ENCODE measurements at regions not wholly inside any gene's neighbourhood (a gene's known extent, or its start where the extent isn't known, plus 50 kb on each side); places are given as distances from the start of the nearest gene placed in this dataset.

GRCh38 chr4:125365731-125366130, 51.0 kb downstream of the FAT4 start:
- no peak for DNase-seq

GRCh38 chr4:125368146-125368545, 53.4 kb downstream of the FAT4 start:
- no peak for DNase-seq

- no peak for DNase-seq
Measured at GRCh38 chr4:125368671-125369081, 53.9 kb downstream of the FAT4 start.

- no peak for DNase-seq
Measured at GRCh38 chr4:125369098-125369497, 54.3 kb downstream of the FAT4 start.

DNA sequence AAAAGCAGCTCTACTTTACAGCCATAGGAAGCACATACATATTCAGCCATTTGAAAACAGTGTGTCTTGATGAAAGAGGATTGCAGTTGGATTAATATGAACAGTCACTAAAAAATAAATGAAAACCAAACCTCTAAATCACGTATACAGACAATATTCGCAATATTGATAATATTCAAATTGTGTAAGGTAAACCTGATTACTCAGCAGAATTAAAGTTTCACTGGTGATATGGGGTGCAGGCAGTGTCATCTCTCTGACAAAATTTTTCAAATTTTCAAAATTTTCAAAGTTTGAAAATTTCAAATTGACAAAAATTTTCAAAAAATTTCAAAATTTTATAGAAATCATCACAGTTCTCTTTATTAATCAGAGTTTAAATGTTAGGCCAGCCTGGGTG, 55.7 kb downstream of the FAT4 start:
- DNase-seq = no peak

DNA sequence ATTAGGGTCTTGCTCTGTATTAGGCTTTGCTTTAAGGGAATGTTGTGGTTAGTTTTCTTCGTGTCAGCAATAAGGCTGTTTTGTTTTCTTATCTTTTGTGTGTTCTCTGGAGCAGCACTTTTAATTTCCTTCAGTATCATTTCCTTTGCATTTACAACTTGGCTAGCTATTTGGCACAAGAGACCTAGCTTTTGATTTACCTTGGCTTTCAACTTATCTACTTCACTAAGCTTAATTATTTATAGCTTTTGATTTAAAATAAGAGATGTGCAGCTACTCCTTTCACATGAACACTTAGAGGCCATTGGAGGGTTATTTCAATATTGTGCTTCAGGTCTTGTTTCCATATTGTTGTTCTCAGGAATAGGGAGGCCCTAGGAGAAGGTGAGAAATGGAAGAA, 68.2 kb downstream of the FAT4 start:
- no peak for DNase-seq

GRCh38 chr4:125387770-125388169, 73.0 kb downstream of the FAT4 start:
- no peak for DNase-seq

GRCh38 chr4:125388613-125389012, 73.9 kb downstream of the FAT4 start:
- no peak for DNase-seq

DNA sequence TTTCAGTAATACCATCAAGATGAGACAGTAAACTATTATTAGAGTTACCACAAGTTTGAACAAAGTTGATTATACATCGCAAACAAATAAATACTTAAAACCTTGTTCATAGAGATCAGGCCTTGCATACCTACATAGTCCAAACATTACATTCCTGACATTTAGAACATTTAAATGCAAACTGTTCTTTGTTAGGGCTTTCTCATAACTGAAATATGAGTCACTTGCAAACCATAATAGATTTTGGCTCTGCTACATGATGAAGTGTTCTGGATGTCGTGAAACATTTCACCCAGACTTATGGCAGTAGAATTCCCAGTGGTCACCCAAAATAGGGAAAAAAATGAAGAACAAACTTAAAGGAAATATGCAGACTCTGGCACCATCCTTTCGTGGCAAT, 75.0 kb downstream of the FAT4 start:
- no peak for DNase-seq

DNA sequence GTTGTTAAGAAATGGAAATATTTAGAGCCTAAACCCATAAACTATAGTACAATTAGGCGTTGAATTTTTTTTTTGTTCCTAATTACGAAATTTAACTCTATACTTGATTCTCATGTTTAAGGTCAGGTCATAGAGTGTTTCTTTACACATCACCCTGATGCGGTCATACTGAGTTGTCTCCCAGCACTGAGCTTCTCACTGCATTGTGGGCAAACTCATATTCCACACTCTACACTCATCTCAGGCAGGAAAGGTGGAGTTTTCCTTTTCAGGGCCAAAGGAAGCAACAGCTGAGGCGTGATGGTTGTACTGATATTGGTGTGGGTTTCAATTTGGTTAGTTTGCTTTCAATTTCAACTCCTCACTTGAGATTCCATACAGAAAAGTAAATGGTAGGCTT, 75.4 kb downstream of the FAT4 start:
- no peak for DNase-seq

DNA sequence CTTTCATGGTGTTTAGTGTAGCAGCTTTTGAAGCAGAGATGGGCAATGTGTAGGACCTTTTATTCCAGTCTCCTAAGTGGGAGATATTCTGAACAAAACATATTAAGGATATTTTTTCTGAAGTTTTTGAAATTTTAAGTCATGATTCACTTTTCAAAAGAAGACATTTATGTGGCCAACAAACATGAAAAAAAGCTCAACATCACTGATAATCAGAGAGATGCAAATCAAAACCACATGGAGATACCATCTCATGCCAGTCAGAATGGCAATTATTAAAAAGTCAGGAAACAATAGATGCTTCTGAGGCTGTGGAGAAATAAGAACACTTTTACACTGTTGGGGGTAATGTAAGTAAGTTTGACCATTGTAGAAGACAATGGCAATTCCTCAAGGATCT, 76.0 kb downstream of the FAT4 start:
- DNase-seq = no peak

- DNase-seq = no peak
Measured at GRCh38 chr4:125392694-125393093, 77.9 kb downstream of the FAT4 start.

DNA sequence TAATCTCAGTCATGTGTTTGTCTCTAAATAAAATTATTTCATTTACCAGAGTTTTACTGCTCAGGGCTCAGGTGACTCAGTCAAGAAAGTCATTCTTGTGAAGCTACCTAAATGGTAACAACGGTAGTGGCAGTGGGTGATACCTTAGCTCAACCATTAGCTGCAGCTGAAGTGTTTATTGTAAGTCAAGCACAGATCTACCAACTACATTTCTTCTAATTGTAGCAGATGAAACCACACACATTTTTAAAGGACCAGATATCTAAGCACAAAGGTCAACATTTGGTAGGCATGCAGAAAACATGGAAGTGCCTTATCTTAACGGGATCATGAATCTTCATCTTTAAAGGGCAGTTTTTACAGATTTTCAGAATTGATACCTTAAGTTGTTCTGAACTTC, 79.1 kb downstream of the FAT4 start:
- DNase-seq = no peak

DNA sequence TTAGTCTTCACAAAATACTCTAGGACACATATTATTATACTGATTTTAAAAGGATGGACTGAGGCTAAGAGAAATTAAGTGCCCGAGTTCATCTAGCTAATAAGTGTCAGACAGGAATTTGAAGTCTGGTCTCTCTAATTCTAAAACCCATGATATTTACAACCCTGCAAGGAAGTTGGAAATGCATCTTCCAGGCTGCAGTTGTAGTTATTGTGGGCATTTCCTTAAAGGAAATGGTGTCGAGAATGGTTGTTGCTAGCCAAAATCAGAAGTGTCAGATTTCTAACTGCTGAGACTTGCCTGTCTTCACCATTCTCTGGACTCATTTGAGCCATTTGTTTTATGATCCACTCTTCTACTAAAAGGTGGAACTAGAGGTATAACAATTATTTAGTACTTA, 82.5 kb downstream of the FAT4 start:
- no peak for DNase-seq

GRCh38 chr4:125398263-125399002, 83.7 kb downstream of the FAT4 start:
- DNase-seq = no peak

DNA sequence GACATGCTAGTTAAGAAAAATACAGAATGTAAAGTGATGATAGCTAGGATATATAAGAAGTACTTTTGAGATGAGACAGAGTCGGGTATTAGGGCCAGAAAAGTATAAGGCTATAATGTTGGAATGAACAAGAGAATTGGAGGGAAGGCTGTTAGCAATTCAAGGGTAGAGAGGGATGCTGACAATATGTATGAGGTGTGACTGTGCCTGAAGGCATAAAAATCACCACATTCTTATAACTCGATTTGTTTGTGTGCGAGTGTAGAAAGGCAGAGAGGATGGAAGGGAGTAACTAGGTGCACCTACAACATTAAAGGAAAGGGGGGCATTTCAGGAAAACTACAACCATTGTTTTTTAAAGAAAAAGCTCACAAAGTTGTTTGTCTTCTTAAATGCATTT, 86.0 kb downstream of the FAT4 start:
- no peak for DNase-seq

- DNase-seq = no peak
Measured at GRCh38 chr4:125401784-125402183, 87.0 kb downstream of the FAT4 start.

GRCh38 chr4:125420526-125420925, 105.8 kb downstream of the FAT4 start:
- DNase-seq = no peak

DNA sequence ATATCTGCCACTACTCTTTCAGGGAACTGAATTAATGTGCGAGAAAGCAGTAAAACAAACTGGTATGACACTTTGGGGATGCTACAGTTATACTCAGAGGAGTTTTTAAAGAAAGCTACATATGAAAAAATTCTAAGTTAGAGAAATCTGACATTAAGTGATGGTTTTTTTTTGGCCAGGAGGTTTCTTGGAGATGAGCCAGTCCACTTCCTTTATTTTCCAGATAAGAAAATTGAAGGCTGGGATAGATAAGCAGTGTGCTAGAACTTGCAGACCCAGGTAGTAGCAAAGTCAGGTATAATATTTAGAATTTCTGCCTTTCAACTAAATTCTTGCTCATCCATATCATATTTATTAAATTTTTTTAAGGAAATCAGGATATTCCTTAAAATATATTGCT, 106.8 kb downstream of the FAT4 start:
- DNase-seq = no peak

DNA sequence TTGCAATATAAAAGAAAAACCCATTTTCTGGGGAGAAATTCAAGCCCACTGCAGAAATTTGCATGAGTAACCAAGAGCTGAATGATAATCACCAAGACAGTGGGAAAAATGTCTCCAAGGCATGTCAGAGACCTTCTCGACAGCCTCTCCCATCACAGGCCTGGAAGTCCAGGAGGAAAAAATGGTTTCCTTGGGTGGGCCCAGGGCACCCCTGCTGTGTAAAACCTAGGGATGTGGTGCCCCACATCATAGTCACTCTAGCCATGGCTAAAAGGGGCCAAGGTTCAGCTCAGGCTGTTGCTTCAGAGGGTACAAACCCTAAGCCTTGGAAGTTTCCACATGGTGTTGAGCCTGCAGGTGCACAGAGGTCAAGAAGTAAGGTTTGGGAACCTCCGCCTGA, 108.4 kb downstream of the FAT4 start:
- no peak for DNase-seq

DNA sequence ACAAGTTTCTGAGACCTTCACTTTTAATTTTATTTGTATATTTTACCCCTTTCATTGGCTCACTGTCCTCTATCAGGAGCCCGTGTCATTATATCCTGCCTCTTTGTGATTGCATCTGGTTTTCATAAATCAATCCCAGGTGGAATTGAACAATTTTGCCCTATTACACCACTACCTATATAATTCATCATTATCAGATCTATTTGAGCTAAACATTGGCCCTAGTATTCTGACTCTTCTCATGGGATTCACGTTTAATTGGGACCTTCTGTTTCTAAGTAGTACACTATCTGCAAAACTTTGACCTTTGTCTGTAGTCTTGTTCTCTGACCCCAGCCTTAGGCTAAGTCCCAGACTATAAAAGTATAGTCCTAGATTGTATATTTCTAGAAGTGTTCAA, 114.1 kb downstream of the FAT4 start:
- DNase-seq = no peak

DNA sequence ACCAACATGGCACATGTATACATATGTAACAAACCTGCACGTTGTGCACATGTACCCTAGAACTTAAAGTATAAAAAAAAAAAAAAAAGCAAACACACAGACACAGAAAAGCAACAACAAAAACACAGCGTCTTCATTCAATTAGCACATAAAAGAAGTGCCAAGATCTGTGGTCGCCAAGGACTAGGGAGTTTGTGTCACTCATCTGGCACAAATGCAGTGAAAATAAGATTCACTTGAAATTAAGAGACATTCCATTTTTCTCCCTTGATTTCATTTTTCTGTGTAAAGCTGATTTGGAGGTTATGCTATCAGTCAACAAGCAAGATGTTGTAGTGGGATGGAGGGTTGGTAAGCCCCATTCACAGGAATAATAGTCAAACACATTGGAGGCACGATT, 115.3 kb downstream of the FAT4 start:
- DNase-seq = no peak

- DNase-seq = no peak
Measured at GRCh38 chr4:125432078-125432477, 117.3 kb downstream of the FAT4 start.

- DNase-seq = no peak
Measured at GRCh38 chr4:125433453-125433852, 118.7 kb downstream of the FAT4 start.

DNA sequence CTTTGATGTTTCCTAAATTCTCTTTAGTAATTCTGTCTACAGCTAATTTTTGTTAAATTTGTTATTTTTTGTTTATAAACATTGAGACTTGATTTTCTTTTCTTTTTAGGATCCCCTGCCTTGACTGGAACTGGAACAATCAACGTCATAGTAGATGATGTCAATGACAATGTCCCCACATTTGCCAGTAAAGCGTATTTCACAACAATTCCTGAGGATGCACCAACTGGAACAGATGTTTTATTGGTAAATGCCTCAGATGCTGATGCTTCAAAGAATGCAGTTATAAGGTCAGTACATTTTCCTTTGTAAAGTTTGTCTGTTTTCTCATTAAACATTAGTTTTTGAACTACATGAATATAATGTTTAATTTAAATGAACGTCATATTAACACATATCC, 119.4 kb downstream of the FAT4 start:
- DNase-seq = no peak

- DNase-seq = no peak
Measured at GRCh38 chr4:125440814-125441213, 126.1 kb downstream of the FAT4 start.

Data from stimulated activated CD4-positive, alpha-beta T cell treated with anti-CD3 and anti-CD28 coated beads, Interleukin-2, amount 100 ng/mL, for 48 hours (primary cell).